Vagina (tissue), 2 donors: ENCODE measurements at regions not wholly inside any gene's neighbourhood (a gene's known extent, or its start where the extent isn't known, plus 50 kb on each side); places are given as distances from the start of the nearest gene placed in this dataset.

Source experiments
- DNase-seq, 2 donors: peaks; one replicate each; pipeline ENCODE4 v3.0.0-alpha.2; 2017; ENCODE audit errors: extremely low spot score in 2 of 2
- H3K27ac ChIP-seq: fragments of 200-600 bp; sonication (generic); one replicate; pipeline ENCODE4 v1.5.1; 2019
- H3K27me3 ChIP-seq: fragments of 200-600 bp; sonication (generic); one replicate; pipeline ENCODE4 v1.5.1; 2019
- H3K36me3 ChIP-seq, 2 donors: fragments of 200-600 bp; sonication (generic); one replicate each; pipeline ENCODE4 v1.5.1; 2017 to 2019
- H3K4me1 ChIP-seq: fragments of 200-600 bp; sonication (generic); one replicate; pipeline ENCODE4 v1.5.1; 2019
- H3K4me3 ChIP-seq, 2 donors: fragments of 200-600 bp; sonication (generic); 1 replicate in 1 of 2; 2 replicates in 1 of 2; pipeline ENCODE4 v1.5.1; 2016 to 2019
- H3K9me3 ChIP-seq: fragments of 200-600 bp; sonication (generic); one replicate; pipeline ENCODE4 v1.5.1; 2019
- CTCF ChIP-seq, 3 experiments: fragments of 450-650 bp in 2 of 3; fragments of 200-600 bp in 1 of 3; sonication (generic) in 1 of 3; IDR thresholded peaks; one replicate each; pipeline ENCODE4 v1.5.1; 2017 to 2019; ENCODE audit warnings: antibody characterized with exemption in 3 of 3, mild to moderate bottlenecking in 2 of 3, moderate library complexity in 2 of 3
- POLR2A ChIP-seq, 2 donors: fragments of 450-650 bp; IDR thresholded peaks; one replicate each; pipeline ENCODE4 v1.6.1; 2017; ENCODE audit warnings: antibody characterized with exemption in 2 of 2, mild to moderate bottlenecking in 2 of 2, moderate library complexity in 2 of 2
- POLR2AphosphoS5 ChIP-seq, 2 donors: sonication (generic); formaldehyde crosslinking; IDR thresholded peaks; one replicate each; pipeline ENCODE4 v1.9.0; 2017; ENCODE audit warnings: antibody characterized with exemption in 2 of 2, mild to moderate bottlenecking in 2 of 2, low read depth in 1 of 2; ENCODE audit not compliant: insufficient read depth in 1 of 2
- intact Hi-C: fragments of 100-400 bp; cut with DNase I; formaldehyde crosslinking; loops from one replicate; pipeline ENCODE4 v1.15.1; 2023

- Histone ChIP-seq H3K4me1 (no peaks in the 10 kb centered on the region), H3K36me3 (no peaks in the 10 kb centered on the region), H3K4me3 (no peak overlapping the region), H3K9me3 (no peaks in the 10 kb centered on the region), H3K27ac (no peak overlapping the region), H3K27me3 (no peaks in the 10 kb centered on the region)
- TF ChIP-seq POLR2A (IDR thresholded peaks at IDR 0.05) (no peak), CTCF (IDR thresholded peaks at IDR 0.05) (no peak), POLR2AphosphoS5 (IDR thresholded peaks at IDR 0.05; ENCODE audit: insufficient read depth in 1 of 2, low read depth in 1 of 2) (no peak)
- intact Hi-C loops, result no loop called here
- no peak for DNase-seq
These were observed 184.6 kb downstream of the RAMP3 start for GRCh38 chr7:45342236-45342635.

- Histone ChIP-seq H3K36me3 (no peaks in the 10 kb centered on the region), H3K27me3 (no peaks in the 10 kb centered on the region), H3K4me1 (no peaks in the 10 kb centered on the region), H3K9me3 (no peaks in the 10 kb centered on the region), H3K27ac (no peak overlapping the region), H3K4me3 (no peak overlapping the region)
- no peak for DNase-seq
- TF ChIP-seq CTCF (IDR thresholded peaks at IDR 0.05) (no peak), POLR2AphosphoS5 (IDR thresholded peaks at IDR 0.05; ENCODE audit: insufficient read depth in 1 of 2, low read depth in 1 of 2) (no peak), POLR2A (IDR thresholded peaks at IDR 0.05) (no peak)
- intact Hi-C loops, result no loop called here
These were observed 186.2 kb downstream of the RAMP3 start for GRCh38 chr7:45343746-45344145.

- Histone ChIP-seq H3K4me1 (no peaks in the 10 kb centered on the region), H3K27me3 (no peaks in the 10 kb centered on the region), H3K4me3 (no peak overlapping the region), H3K36me3 (no peaks in the 10 kb centered on the region), H3K27ac (no peak overlapping the region), H3K9me3 (no peaks in the 10 kb centered on the region)
- no peak for TF ChIP-seq POLR2AphosphoS5 (IDR thresholded peaks at IDR 0.05; ENCODE audit: insufficient read depth in 1 of 2, low read depth in 1 of 2)
- TF ChIP-seq POLR2A (IDR thresholded peaks at IDR 0.05), result no peak
- no peak for TF ChIP-seq CTCF (IDR thresholded peaks at IDR 0.05)
- intact Hi-C loops, result no loop called here
- DNase-seq, result no peak
These were observed 190.2 kb downstream of the RAMP3 start for GRCh38 chr7:45347804-45348203.

- H3K27ac ChIP-seq, result no peak overlapping the region
- DNase-seq, result no peak
- no peaks in the 10 kb centered on the region for H3K36me3 ChIP-seq
- H3K4me1 ChIP-seq, result no peaks in the 10 kb centered on the region
- H3K9me3 ChIP-seq, result no peaks in the 10 kb centered on the region
- TF ChIP-seq POLR2A (IDR thresholded peaks at IDR 0.05), result no peak
- TF ChIP-seq CTCF (IDR thresholded peaks at IDR 0.05), result no peak
- TF ChIP-seq POLR2AphosphoS5 (IDR thresholded peaks at IDR 0.05; ENCODE audit: insufficient read depth in 1 of 2, low read depth in 1 of 2), result no peak
- H3K27me3 ChIP-seq, result no peaks in the 10 kb centered on the region
- intact Hi-C loops, result no loop called here
- H3K4me3 ChIP-seq, result no peak overlapping the region
These were observed 191.5 kb downstream of the RAMP3 start for GRCh38 chr7:45349090-45349489.

- no peaks in the 10 kb centered on the region for H3K4me1 ChIP-seq
- no peak overlapping the region for H3K4me3 ChIP-seq
- no peaks in the 10 kb centered on the region for H3K36me3 ChIP-seq
- TF ChIP-seq CTCF (IDR thresholded peaks at IDR 0.05), result no peak
- TF ChIP-seq POLR2AphosphoS5 (IDR thresholded peaks at IDR 0.05; ENCODE audit: insufficient read depth in 1 of 2, low read depth in 1 of 2), result no peak
- TF ChIP-seq POLR2A (IDR thresholded peaks at IDR 0.05), result no peak
- no peaks in the 10 kb centered on the region for H3K27me3 ChIP-seq
- intact Hi-C loops, result no loop called here
- DNase-seq, result no peak
- H3K27ac ChIP-seq, result no peak overlapping the region
- H3K9me3 ChIP-seq, result no peaks in the 10 kb centered on the region
These were observed 193.3 kb downstream of the RAMP3 start for GRCh38 chr7:45350896-45351295.
